Mesodermal cell (in vitro differentiated cells): ENCODE measurements at regions not wholly inside any gene's neighbourhood (a gene's known extent, or its start where the extent isn't known, plus 50 kb on each side); places are given as distances from the start of the nearest gene placed in this dataset.

Experiments used
- H3K27ac ChIP-seq: 2 replicates; pipeline ENCODE4 v1.7.0; 2013; ENCODE audit warnings: mild to moderate bottlenecking, low read depth, low read length, moderate library complexity; ENCODE audit not compliant: severe bottlenecking
- H3K36me3 ChIP-seq: 2 replicates; pipeline ENCODE4 v1.7.1; 2013; ENCODE audit warnings: mild to moderate bottlenecking, low read length, moderate library complexity; ENCODE audit not compliant: control insufficient read depth, insufficient read depth
- H3K4me1 ChIP-seq: one replicate; pipeline ENCODE4 v1.7.1; 2013; ENCODE audit warnings: mild to moderate bottlenecking, low read length; ENCODE audit not compliant: insufficient read depth, control insufficient read depth, poor library complexity, severe bottlenecking
- H3K4me3 ChIP-seq: 2 replicates; pipeline ENCODE4 v1.7.0; 2013; ENCODE audit warnings: low read length, control low read depth, mild to moderate bottlenecking; ENCODE audit not compliant: insufficient read depth, poor library complexity, severe bottlenecking; ENCODE audit errors: extremely low read depth
- H3K9me3 ChIP-seq: 2 replicates; pipeline ENCODE4 v1.7.1; 2013; ENCODE audit warnings: mild to moderate bottlenecking, low read length, moderate library complexity; ENCODE audit not compliant: control insufficient read depth
- WGBS, 2 experiments: methylation state at CpG; one replicate each; pipeline ENCODE4 v1.1.5; 2013; ENCODE audit warnings: missing lambda C conversion rate in 2 of 2; ENCODE audit not compliant: insufficient coverage in 2 of 2; 5-methylcytosine and 5-hydroxymethylcytosine counted together

DNA sequence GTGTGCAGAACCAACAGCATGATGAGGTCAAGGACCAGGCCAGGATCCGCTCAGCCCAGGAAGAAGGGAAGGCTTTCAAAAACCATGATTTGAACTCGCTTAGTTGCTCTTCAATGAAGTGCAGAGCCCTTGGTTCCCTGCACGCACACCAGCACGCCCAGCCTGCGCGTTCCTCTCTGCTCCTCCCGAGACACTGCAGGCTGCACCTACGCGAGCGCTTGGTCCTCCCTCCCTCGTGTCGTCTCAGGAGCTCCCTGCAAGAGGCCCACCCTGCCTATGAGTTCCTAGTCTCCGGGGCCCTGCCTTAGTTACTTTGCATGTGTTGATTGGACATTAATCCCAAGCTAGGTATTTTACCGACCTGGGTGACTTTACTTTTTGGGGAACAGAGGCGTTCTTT is 132.9 kb upstream of the TNRC6C start:
- Histone ChIP-seq H3K4me1 (peaks cover 17% of the 10 kb centered on the region), H3K36me3 (no peaks in the 10 kb centered on the region)
- WGBS, 2 experiments = 92 to 96% methylated on average over 12 of the region's 15 CpGs

DNA sequence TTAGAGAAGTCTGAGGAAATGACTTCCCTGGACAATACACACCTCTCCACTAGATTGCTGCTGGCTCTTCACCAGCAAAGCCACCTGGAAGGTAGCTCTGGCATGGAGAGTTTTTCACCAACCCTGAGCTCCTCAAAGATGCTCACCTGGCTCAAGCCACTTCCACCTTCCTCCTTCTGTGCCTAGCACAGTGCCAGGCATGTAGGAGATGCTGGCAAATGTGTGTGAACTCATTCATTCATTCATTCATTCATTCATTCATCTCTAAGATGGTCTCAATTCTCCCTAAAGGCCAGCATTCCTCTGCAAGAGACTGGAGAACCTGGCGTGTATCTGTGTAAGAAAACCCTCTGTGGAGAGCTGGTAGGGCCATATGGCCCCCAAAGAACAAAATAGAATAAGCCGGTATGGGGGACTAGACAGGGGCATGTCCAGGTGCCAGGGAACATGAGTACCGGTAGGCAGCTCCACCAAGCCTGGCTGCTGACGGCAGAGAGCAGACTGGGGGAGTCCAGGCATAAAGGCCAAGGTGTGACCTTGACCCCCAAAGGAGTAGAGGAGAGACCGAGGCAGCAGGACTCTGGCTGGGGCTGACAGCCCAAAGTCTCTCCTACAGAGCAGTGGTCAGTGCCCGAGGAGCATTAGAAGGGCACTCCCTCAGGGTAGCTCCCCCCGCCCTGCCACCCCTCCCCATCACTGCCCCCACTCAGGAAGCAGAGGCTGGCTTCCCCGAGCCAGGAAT is 132.2 kb upstream of the TNRC6C start:
- 83 to 87% methylated on average over 5 to 6 of the region's 8 CpGs for WGBS, 2 experiments

More for the DNA sequence above, 132.9 kb upstream of the TNRC6C start:
- Histone ChIP-seq H3K27ac (no peak overlapping the region), H3K4me3 (no peak overlapping the region), H3K9me3 (no peaks in the 10 kb centered on the region)

DNA sequence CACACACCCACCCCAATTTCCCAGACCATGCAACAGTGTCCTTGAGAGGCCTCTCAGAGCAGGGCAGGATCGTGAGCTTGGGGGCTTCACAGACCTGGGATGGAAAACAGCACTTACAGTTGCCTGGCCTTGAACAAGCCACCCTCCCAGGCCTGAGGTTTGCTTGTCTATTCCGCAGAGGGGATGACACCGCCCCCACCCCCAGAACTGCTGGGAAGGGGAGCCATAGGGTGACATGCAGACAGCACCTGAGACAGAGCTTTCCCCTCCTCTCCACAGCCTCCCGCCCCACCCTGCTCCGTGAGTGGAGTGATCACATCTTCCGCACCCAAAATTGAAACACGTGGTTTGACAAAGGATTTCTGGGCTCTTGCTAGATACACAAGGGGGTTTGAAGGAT is 131.5 kb upstream of the TNRC6C start:
- H3K36me3 ChIP-seq = no peaks in the 10 kb centered on the region
- H3K9me3 ChIP-seq = no peaks in the 10 kb centered on the region
- 70 to 74% methylated on average over 5 of the region's 7 CpGs for WGBS, 2 experiments
- no peak overlapping the region for H3K4me3 ChIP-seq
- no peak overlapping the region for H3K27ac ChIP-seq
- H3K4me1 ChIP-seq = peaks cover 31% of the 10 kb centered on the region

More for the DNA sequence above, 132.2 kb upstream of the TNRC6C start:
- no peak overlapping the region for H3K27ac ChIP-seq
- H3K4me3 ChIP-seq = no peak overlapping the region
- H3K36me3 ChIP-seq = no peaks in the 10 kb centered on the region
- peaks cover 24% of the 10 kb centered on the region for H3K4me1 ChIP-seq
- H3K9me3 ChIP-seq = no peaks in the 10 kb centered on the region

DNA sequence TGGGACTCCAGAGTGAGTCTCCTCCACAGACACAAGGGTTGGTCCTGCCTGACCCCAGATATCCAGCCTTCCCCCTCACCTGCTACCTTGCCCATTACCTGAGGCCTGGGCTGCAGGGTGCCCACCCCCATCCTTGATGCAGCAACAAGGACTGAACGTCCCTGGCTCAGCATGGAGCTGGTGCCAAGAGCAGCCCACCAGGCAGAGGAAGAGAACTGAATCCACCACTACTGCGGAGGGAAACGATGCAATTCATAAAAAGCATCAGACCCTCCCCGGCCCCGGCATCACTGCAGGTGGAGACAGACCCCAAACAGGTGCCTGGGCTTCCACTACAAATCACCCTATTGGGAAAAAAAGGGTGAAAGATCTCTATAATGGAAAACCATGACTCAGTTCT is 131.0 kb upstream of the TNRC6C start:
- Histone ChIP-seq H3K27ac (no peak overlapping the region), H3K4me1 (peaks cover 34% of the 10 kb centered on the region), H3K36me3 (no peaks in the 10 kb centered on the region), H3K4me3 (no peak overlapping the region), H3K9me3 (no peaks in the 10 kb centered on the region)
- WGBS, 2 experiments = 17 to 70% methylated on average over 1 to 3 of the region's 5 CpGs

DNA sequence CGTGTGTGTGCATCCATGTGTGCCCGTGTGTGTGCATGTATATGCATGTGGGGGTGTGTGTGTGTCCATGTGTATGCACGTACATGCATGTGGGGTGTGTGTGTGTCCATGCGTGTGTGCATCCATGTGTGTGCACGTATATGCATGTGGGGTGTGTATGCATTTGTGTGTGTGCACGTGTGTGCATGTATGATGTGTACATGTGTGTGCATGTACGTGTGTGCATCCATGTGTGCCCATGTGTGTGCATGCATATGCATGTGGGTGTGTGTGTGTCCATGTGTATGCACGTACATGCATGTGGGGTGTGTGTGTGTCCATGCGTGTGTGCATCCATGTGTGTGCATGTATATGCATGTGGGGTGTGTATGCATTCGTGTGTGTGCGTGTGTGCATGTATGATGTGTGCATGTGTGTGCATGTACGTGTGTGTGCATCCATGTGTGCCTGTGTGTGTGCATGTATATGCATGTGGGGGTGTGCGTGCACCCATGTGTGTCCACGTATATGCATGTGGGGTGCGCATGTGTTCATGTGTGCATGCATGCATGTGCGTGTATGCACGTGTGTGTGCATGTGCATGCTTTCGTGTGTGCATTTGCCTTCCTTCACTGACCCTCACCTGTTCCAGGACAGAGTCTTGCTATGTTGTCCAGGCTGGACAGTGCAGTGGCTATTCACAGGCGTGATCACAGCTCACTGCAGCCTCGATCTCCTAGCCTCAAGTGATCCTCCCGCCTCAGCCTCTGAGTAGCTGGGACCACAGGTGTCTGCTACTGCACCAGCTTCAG is 129.6 kb upstream of the TNRC6C start:
- no peak overlapping the region for H3K4me3 ChIP-seq
- H3K27ac ChIP-seq = no peak overlapping the region
- peaks cover 34% of the 10 kb centered on the region for H3K4me1 ChIP-seq
- 94 to 97% methylated on average over 18 to 19 of the region's 21 CpGs for WGBS, 2 experiments
- H3K36me3 ChIP-seq = no peaks in the 10 kb centered on the region
- H3K9me3 ChIP-seq = no peaks in the 10 kb centered on the region

DNA sequence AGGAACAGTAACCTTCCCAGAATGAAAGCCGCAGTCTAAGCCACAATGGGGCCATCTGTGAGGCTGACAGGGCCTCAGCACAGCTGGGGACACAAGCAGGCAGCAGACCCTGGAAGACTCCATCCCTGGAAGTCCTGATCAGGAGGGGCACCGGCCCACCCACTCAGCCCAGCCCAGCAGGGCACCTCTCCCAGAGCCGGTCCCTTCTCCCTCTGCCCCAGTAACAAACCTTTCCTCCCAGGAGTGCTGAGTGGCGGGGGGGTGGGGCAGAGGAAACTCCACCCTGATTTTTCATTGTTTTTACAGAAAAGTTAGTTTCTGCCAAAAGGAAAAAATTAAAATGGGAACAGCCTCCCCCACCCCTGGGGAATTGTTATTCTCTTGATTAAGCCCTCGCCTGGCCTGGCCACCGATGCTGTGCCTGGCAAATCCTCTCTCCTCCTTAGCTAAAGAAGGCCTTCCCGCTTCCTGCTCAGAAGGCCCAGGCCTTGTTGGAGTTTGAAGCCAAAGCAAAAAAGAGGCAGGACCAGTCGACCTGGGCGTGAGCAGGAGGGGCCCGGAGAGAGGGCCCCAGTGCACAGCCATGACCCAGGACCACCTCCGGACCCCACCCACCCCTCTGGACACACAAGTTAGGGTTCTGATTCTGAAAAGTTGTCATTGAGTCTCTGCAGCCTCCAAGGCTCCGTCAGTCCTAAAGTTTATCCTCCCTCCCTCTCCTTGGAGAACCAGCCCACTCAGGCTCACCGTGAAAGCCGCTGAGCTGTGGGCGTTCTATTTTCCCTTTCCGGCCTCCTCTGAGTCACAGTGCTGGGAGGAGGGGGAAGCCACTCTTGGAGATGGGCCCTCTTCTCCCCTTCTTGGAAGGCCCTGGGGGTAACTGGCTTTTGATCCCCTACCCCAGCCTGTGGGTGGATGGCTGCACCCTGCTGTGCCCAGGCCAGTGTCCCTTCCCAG is 128.4 kb upstream of the TNRC6C start:
- no peak overlapping the region for H3K4me3 ChIP-seq
- H3K36me3 ChIP-seq = no peaks in the 10 kb centered on the region
- peak overlapping the region; percentile 72 for H3K27ac ChIP-seq
- H3K4me1 ChIP-seq = peaks cover 42% of the 10 kb centered on the region
- H3K9me3 ChIP-seq = no peaks in the 10 kb centered on the region
- 66% methylated on average over 10 of the region's 16 CpGs for WGBS, 2 experiments

DNA sequence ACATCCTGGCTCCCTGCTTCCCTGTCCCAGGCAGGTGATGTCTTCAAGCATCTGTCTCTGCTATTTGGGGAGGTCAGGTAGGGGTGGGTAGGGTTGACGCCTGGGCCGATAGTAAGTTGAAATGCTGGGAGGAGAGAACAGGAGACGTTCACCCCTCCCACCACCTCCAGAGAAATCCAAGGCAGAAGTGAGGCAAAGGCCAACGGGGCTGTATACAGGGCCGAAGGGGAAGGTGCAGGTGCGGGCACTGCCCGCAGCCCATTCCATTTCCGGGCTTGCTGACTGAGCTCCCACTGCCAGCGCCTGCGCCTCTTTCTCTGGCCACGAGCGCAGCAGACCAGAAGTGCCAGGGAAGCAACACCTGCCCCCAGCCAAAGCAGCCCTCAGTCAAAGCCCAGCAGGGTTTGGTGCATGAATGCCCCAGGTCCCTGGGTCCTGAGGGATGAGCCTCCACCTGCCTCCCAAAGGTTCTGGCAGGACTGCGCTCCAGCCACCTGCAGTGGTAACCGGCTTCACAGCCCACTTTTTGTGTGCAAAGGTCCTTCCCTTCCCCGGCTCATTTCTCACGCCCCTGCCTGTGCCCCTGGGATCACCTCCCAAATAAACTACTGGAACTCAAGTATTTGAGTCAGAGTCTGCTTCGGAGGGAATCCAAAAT is 127.6 kb upstream of the TNRC6C start:
- Histone ChIP-seq H3K9me3 (no peaks in the 10 kb centered on the region), H3K4me1 (peaks cover 42% of the 10 kb centered on the region), H3K36me3 (no peaks in the 10 kb centered on the region), H3K27ac (peak overlapping the region; percentile 72), H3K4me3 (no peak overlapping the region)
- 85 to 87% methylated on average over 11 to 14 of the region's 17 CpGs for WGBS, 2 experiments

DNA sequence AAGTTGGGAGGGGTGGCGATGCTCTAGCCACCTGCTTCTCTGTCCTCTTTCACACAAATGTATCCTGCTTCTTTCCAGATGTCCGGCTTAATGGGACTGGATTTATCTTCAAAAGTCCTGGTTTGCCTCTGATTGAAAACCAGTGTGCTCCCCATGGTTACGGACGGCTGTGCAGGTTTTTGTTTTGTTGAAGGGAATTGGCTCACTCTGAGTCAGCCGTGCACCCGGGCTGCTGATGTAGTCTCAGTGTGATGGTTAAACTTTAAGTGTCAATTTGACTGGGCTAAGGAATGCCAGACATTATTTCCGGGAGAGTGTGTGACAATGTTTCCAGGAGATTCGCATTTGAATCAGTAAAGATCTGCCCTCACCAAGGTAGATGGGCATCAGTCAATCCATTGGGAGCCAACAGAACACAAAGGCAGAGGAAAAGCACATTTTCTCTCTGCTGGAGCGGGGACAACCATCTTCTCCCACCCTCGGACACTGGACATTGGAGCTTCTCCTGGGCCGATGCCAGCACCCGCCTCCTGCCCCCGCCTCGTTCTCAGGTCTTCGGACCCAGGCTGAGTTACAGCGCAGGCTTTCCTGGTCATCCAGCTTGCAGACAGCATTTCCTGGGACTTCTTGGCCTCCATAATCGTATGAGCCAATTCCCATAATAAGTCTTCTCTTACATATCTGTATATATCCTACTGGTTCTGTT is 126.9 kb upstream of the TNRC6C start:
- Histone ChIP-seq H3K4me3 (no peak overlapping the region), H3K36me3 (no peaks in the 10 kb centered on the region), H3K4me1 (peaks cover 40% of the 10 kb centered on the region), H3K27ac (peak overlapping the region; percentile 53), H3K9me3 (peaks cover 1% of the 10 kb centered on the region)
- 81 to 85% methylated on average over 16 to 17 of the region's 17 CpGs for WGBS, 2 experiments

DNA sequence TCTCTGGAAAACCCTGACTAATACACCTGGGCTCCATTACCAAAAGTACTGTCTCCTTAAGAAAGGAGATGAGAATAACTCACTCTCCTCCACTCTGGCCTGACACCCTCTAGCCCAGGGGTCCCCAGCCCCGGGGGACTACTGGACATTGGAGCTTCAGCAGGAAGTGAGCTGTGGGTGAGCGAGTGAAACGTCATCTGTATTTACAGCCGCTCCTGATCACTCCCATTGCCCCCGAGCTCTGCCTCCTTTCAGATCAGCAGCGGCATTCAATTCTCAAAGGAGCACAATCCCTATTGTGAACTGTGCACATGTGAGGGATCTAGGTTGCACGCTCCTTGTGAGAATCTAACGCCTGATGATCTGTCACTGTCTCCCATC is 126.3 kb upstream of the TNRC6C start:
- H3K4me3 ChIP-seq = no peak overlapping the region
- H3K36me3 ChIP-seq = no peaks in the 10 kb centered on the region
- peaks cover 6% of the 10 kb centered on the region for H3K9me3 ChIP-seq
- peak overlapping the region; percentile 53 for H3K27ac ChIP-seq
- 81 to 89% methylated on average over 4 to 7 of the region's 8 CpGs for WGBS, 2 experiments
- peaks cover 39% of the 10 kb centered on the region for H3K4me1 ChIP-seq
